BE2C (cell line): ENCODE measurements at regions not wholly inside any gene's neighbourhood (a gene's known extent, or its start where the extent isn't known, plus 50 kb on each side); places are given as distances from the start of the nearest gene placed in this dataset.
"Not testable (repeated sequence)": the region's sequence is repeated elsewhere in the genome, so short reads cannot be mapped to it uniquely, and the experiment has no call there.

Experiments used
- DNase-seq: peaks from one replicate; pipeline ENCODE4 v3.0.0-alpha.2; 2020
- H3K27me3 ChIP-seq: fragments of 250-450 bp; sonication (Bioruptor Pico); 2 replicates; pipeline ENCODE4 v1.5.1; 2020; ENCODE audit warnings: mild to moderate bottlenecking
- H3K36me3 ChIP-seq: fragments of 250-450 bp; sonication (Bioruptor Pico); 2 replicates; pipeline ENCODE4 v1.5.1; 2020; ENCODE audit warnings: mild to moderate bottlenecking
- H3K4me1 ChIP-seq: fragments of 250-450 bp; sonication (Bioruptor Pico); 2 replicates; pipeline ENCODE4 v1.5.1; 2020
- H3K4me3 ChIP-seq: 2 replicates; pipeline ENCODE4 v1.5.1; 2011; ENCODE audit warnings: low read depth, low read length
- H3K9me3 ChIP-seq: fragments of 250-450 bp; sonication (Bioruptor Pico); 2 replicates; pipeline ENCODE4 v1.5.1; 2020
- CTCF ChIP-seq: IDR thresholded peaks from 2 replicates; pipeline ENCODE4 v1.5.1; 2012; ENCODE audit warnings: mild to moderate bottlenecking, low read depth, low read length

DNA sequence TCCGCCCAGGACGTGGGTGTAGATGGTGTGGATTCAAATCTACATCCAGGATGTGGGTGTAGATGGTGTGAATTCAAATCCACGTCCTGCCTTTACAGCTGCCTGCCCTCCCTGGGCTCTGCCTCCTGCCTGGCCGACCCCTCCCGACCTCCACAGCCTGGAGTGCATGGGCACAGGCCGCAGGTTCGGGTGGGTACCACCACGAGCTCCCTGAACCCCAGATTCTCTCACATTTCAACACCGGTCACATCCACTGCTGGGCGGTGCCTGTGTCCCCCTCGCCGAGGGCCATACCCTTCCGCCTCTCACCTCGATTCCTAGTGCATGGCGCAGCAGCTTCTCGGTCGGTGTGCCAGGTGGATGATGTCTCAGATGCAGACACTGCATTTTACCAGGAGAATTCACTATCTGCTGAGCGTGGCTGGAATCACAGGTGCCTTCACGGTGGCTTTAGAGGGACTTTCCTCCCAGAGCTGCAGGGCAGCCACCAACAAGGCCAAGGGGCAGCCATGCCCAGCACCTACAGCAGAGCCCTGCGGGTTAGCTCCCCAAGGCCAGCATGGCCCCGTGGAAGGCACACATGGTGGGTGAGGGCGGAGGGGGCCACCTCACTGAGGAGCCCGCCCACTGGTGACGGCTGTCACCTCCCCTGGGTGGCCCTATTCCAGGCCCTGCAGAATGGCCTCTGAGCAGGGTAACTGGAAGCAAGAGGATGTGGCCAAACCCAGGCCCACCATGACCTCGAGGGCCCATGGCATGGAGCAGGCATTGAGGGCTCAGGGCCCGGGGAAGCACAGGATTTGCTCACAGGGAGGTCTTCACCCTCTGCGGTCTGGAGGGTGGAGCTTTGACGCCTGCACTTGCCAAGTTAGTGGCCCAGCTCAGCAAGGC lies 638.5 kb downstream of the TBC1D22A start:
- H3K27me3 ChIP-seq = no peaks in the 10 kb centered on the region
- no peak overlapping the region for H3K4me3 ChIP-seq
- no peaks in the 10 kb centered on the region for H3K9me3 ChIP-seq

DNA sequence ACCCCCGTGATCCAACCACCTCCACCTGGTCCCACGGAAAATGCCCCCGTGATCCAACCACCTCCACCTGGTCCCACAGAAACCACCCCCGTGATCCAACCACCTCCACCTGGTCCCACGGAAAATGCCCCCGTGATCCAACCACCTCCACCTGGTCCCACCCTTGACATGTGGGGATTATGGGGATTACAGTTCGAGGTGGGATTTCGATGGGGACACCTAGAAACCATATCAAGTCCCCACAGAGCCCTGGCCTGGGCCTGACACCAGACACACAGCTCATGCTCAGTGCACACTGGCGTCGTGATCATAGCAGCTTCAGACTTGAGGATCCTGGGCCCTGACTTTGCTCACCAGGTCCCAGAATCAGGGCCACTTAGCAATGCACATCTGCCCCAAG lies 637.7 kb downstream of the TBC1D22A start:
- H3K4me3 ChIP-seq, H3K4me1 ChIP-seq, H3K9me3 ChIP-seq, DNase-seq, H3K27me3 ChIP-seq, H3K36me3 ChIP-seq: not testable (repeated sequence)

More for the DNA sequence above, 638.5 kb downstream of the TBC1D22A start:
- DNase-seq = no peak
- Histone ChIP-seq H3K4me1 (no peaks in the 10 kb centered on the region), H3K36me3 (no peaks in the 10 kb centered on the region)
- TF ChIP-seq CTCF = no peak

- TF ChIP-seq CTCF = no peak
- no peaks in the 10 kb centered on the region for H3K36me3 ChIP-seq
- no peaks in the 10 kb centered on the region for H3K27me3 ChIP-seq
- no peak overlapping the region for H3K4me3 ChIP-seq
- DNase-seq = no peak
- H3K9me3 ChIP-seq = no peaks in the 10 kb centered on the region
- no peaks in the 10 kb centered on the region for H3K4me1 ChIP-seq
Measured at GRCh38 chr22:47398921-47399790, 636.7 kb downstream of the TBC1D22A start.

DNA sequence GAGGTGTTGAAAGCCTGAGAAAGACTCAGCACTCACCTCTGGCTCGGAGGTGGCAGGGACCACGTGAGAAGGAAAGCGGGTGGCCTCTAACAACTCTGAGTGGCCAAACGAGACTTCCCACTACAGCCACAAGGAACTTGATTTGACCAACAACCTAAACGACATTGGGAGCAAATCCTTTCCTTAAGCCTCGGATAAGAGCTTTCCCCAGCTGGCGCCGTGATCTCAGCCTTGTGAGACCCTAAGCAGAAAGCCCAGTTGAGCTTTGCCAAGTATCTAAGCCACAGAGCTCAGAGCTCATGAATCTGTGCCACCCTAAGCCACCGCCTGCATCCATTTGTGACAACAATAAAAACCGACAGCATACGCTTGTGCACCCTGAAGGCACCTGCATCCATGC lies 636.0 kb downstream of the TBC1D22A start:
- no peaks in the 10 kb centered on the region for H3K36me3 ChIP-seq
- no peaks in the 10 kb centered on the region for H3K9me3 ChIP-seq
- H3K27me3 ChIP-seq = no peaks in the 10 kb centered on the region
- no peak for TF ChIP-seq CTCF
- H3K4me1 ChIP-seq = no peaks in the 10 kb centered on the region
- no peak for DNase-seq
- H3K4me3 ChIP-seq = no peak overlapping the region

- Histone ChIP-seq H3K27me3 (no peaks in the 10 kb centered on the region), H3K4me1 (no peaks in the 10 kb centered on the region), H3K36me3 (no peaks in the 10 kb centered on the region), H3K9me3 (no peaks in the 10 kb centered on the region; the same call in 1 of the 2 replicates), H3K4me3 (no peak overlapping the region)
- no peak for DNase-seq
- TF ChIP-seq CTCF = no peak
Measured at GRCh38 chr22:47397673-47398072, 635.2 kb downstream of the TBC1D22A start.

DNA sequence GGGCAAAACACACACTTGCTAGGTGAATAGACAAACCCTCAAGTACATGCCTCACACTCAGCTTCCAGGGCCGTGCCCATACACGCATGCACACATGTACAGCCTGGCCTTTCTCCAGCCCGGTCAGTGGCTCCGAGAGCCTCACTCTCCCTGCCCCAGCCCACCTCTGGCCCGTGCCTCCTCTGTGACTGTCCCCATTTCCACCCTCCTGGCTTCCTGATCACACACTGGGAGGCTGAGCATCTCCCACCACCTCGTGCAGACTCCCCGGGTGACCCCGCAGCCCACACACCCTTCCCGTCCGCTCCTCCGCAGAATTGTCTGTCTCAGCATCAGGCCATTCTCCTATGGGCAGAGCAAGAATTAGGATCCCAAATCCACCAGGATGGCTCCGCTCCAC lies 634.1 kb downstream of the TBC1D22A start:
- no peaks in the 10 kb centered on the region for H3K4me1 ChIP-seq
- H3K36me3 ChIP-seq = no peaks in the 10 kb centered on the region
- no peaks in the 10 kb centered on the region; the same call in 1 of the 2 replicates for H3K9me3 ChIP-seq
- no peak overlapping the region for H3K4me3 ChIP-seq
- no peak for DNase-seq
- H3K27me3 ChIP-seq = no peaks in the 10 kb centered on the region
- no peak for TF ChIP-seq CTCF
